22Rv1 (cell line): ENCODE measurements at regions not wholly inside any gene's neighbourhood (a gene's known extent, or its start where the extent isn't known, plus 50 kb on each side); places are given as distances from the start of the nearest gene placed in this dataset.

Experiments used
- CTCF ChIP-seq: fragments of 450-650 bp; IDR thresholded peaks from 2 replicates; pipeline ENCODE4 v1.5.1; 2017; ENCODE audit warnings: mild to moderate bottlenecking
- ZFX ChIP-seq: fragments of 450-650 bp; IDR thresholded peaks from 2 replicates; pipeline ENCODE4 v1.6.1; 2017; ENCODE audit warnings: antibody characterized with exemption, borderline replicate concordance

- no peak for TF ChIP-seq CTCF
- no peak for TF ChIP-seq ZFX
Observed at GRCh38 chr1:11365744-11366387, 92.9 kb downstream of the UBIAD1 start.
